DMS53 (cell line): ENCODE measurements at regions not wholly inside any gene's neighbourhood (a gene's known extent, or its start where the extent isn't known, plus 50 kb on each side); places are given as distances from the start of the nearest gene placed in this dataset.

Experiments used
- DNase-seq: peaks from one replicate; lab custom pipeline; 2025; lab: John Stamatoyannopoulos, UW

DNA sequence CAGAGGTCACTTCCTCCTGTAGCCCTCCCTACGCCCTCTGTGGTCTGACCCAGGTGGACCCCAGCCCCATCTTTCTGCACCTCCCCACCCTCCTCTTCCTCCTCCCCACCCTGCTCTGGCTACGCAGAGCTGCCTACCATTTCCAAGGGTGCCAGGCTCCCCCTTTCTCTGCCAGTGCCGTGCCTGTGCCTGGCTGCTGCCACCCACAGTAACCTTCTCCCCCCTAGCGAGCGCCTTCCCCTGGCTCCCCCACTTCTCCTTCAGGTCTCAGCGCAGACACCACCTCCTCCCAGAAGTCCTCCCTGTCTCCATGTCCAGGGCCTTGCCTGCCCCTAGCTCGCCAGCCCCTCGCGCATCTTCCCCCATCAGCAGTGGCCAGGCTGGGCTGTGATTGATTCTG is 471.5 kb downstream of the PTPRU start:
- DNase-seq = no peak

DNA sequence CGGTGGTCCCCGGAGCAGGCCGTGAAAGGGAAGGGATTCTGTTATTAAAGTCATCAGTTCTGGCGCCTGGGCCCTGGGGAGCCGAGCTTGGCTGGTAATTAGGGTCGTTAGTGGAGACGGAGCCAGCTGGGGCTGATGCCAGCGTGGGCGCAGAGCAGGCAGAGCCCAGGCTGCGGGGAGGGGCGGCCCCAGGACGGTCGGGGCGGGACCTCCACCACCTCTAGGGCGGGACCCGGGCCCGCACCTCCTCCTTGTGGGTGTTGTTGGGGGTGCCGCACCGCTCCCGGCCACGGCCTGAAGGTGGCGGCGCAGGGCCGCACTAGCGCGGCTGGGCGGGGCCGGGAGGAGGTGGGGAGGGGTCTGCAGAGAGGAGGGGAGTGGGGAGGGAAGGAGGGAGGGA is 470.6 kb downstream of the PTPRU start:
- DNase-seq = no peak

DNA sequence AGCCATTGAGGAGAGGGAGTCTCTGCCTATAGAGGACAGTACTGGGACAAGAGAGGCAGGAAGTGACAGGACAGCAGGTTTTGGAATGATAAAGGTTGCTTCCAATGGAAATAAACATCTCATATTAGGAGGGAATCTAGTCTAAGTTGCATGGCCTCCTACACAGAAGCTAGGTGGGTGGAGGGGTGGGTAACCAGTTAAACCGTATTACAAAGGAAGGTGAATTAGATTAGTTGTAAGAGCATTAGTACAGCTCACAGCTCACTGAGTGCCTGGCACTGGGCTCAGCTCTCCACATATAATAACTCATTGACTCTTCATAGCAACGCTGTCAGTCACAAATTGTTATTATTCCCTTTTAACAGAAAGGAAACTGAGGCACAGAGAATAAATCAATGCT is 468.1 kb downstream of the PTPRU start:
- no peak for DNase-seq

DNA sequence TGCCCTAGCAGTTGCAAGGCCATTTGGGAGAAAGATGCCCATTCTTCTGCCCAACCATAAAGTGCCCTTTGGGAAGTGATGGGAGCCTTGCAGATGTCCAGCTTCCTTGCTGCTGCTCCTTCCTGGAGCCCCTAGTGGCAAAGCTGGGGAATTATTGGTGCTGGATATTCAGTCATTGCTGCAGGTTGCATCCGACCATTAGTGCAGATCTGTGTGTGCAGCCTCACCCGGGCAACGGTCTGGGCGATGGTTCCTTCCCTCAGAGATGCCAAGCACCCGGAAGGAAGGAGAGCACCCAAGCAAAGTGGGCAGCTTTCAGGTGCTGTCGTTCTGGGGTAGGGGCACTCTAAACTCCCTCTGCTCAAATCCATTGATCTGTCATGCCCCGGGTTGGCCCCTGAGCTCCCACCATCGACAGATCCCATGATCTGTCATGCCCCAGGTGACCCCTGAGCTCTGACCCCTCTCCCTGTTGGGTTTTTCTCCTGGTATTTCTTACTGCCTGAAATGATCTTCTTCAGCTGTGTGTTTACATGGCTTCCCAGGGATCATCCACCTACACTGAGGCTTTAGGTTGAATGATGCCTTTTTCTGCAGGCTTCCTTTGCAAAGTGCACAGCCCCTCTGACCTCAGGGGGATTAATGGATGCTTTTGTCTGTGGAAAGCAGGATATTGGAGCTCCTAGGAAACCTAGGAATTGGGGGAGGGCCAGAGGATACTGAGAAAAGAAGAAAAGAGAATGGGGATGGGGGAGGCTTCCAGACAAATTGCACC is 467.5 kb downstream of the PTPRU start:
- DNase-seq = peak; percentile 52

DNA sequence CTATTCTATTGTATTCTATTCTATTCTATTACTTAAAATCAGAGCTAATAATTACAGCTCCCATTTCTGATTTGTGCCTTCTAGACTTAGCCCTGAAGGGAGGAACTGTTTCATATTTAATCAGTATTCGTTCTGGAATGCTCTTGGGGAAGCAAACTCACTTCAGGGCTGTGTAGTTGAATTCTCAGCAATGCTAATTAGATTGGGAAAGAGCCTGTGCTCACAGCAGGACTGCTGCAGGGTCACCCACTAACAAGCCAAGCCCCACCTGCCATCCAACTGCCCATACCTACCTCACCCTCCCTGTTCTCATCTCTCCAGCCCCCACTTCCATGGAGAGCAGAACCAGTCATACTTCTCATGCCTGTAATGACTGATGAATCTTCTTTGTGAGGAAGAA is 464.2 kb downstream of the PTPRU start:
- DNase-seq = no peak

DNA sequence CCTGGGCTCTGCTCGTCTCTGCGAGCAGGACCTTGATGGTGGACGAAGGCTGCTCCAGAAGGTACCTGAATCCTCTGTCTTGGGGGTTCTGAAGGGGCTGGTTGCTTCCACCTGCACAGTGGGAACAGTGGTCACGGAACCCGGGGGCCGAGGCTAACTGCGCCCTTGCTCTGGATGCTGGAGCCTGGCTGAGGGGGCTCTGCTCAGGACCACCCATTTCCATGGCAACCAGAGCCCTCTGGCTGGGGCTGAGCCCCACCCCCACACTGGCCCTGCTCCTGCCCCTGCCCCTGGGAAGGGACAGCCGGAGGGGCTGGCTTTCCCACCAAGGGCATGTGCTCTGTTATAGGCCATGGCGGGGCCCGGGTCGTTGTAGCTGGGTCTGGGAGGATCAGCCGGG is 462.3 kb downstream of the PTPRU start:
- DNase-seq = no peak

DNA sequence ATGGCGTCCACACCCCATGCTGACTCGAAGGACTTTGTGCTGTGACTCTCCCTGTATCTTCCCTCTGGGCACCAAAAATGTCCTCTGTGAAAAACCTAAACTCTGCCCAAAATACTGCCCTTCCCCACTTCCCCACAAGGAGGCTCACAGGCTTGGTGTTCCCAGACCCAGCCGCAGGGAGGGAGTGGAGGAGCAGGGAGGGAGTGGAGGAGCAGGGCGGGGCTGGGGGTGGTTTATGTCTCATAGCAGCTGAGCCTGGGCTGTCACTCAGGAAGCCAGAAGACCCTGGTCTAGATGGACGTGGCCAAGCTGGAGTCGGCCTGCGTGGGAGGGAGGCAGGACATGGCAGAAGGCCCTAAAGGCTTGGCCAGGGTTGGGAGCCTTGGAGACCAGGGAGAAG is 461.7 kb downstream of the PTPRU start:
- DNase-seq = peak; percentile 11

DNA sequence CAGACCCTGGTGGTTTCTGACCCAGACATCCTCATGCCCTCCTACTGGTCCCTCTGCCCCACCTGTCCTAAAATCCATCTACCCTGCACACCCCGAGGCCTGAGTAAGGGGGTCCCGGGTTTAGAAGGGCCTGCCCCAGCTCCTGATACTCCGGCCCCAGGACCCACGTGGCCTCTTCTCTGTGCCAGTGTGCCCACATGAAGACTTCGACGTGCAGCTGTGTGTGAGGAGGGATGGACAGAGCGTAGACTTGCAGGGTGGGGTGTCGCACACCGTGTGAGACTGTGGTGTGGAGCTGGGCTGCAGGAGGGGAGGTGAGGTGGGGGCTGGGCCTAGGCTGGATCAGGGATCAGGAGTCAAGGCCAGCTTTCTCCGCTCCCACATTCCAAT is 461.1 kb downstream of the PTPRU start:
- no peak for DNase-seq

DNA sequence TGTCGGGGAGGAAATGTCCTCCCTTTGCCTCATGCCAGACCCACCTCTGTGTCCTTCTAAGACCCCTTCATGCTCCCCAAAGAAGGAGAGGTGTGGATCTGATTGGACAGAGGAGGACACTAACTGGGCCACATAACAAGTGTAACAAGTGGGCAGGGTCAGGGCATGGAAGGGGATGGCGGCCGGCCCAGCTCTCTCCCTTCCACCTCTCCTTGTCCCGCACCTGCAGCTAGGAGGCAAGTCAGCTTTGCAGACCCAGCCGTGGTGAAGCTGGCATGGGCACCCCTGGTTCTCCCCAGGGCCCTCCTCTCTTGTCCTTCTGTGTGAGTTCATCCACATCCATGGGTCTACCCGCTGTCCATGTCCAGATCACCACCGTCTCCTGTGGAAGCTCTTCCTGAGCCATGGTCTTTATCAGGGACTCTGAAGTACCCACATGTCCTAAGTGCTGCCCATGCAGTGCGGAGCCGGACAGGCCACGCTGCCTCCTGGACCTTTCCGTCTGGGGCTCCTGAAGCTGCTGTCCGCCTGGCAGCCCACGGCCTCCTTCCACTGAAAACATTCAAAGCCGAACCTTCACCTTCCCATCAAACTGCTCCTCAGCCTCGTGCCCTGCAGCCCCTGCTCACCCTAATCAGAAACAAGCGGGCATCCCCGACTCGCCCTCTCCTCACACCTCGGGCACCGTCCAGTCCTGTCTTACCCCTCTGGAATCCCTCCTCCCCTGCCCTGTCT is 460.5 kb downstream of the PTPRU start:
- no peak for DNase-seq

DNA sequence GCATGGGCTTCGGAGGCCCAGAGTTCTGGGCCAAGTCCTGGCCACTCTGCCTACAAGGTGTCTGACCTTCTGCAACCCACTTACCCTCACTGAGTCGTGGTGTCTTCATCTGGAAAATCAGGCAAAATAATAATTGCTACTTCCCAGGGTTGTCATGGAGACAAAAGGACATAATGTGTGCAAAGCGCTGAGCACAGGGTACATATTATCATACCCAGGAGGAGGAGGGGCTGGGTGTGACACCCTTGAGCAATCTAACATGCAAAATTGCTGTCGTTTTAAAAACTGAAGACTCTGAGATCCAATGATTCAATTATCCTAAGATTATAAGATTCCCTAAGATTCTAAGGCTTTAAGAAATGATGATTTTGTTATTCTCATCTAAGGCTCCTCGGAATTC is 459.5 kb downstream of the PTPRU start:
- DNase-seq = no peak

DNA sequence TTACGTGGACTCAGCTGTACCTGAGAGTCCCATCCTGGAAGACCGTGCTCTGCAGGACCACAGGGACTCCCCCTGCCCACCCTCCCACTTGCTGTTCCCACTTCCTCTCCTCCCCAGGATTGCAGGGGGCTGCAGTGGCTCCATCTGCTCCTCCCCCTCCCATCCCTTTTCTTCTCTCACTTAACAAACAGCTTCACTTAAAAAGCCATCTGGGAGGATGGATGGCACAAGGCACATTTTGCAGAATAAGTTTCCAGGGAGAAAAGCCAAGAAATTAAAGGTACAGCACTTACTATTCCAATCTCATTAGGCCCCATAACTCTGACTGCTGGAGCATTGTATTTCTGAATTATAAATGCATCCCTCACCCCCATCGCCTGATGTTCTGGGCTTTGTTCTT is 458.7 kb downstream of the PTPRU start:
- no peak for DNase-seq

DNA sequence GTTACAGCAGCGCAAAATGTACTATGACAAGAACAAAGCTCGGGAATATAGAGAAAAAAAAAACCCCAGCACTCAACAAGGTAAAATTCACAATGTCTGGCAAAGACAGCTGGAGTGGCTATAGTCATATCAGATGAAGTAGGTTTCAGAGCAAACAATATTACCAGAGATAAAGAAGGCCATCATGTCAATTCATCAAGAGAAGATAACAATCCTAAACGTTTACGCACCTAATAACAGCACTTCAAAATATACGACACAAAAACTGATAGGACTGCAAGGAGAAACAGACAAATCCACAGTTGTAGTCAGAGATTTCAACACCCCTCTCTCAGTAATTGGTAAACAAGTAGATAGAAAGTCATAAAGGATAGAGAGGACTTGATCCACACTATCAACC is 455.2 kb downstream of the PTPRU start:
- no peak for DNase-seq

DNA sequence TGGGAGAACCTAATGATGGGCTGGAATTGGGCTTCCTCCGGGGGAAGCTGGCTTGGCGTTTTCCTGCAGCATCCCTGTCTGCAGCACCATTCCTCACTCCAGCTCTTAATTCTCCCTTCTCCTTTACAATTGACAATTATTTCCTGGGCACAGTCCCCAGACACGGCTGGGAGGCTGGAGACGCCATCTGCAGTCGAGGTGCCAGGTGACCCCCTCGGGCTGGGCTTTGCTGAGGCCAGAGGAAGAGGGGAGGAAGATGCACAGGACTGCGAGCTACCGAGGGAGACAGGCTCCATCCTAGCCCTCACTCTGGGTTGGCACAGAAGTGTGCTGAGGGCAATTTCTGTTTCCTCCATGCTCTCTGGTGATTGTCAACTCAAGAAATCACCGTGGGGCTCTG is 453.8 kb downstream of the PTPRU start:
- no peak for DNase-seq

DNA sequence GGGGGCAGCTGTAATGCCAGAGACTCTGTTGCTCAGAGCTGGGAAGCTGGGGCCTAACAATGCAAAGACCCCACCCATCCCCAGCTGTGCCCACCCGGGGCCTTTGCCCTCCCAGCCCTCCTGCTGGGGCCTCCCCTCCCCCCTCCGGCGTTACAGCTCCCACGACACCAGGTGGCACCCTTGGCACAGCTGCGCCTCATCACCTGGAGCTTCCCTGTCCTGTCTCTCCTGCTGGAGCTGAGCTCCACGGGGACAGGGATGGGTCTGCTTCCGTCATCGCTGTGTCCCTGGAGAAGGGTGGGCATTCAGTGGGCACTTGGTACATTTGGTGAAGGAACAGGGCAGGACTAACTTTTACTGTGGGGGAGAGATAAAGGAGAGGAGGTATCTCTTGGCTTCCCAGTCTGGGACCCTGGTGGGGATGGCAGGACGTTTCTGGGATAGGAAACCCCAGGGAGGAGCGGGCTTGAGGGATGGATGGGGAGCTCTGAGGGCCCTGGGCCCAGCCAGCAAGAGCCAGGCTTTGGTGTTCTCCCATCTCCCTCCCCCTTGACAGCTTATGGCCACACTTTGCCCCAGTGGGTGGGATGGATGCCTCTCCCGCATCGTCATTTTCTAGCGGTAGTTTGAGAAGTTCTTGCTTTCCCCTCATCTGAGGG is 453.2 kb downstream of the PTPRU start:
- DNase-seq = no peak

DNA sequence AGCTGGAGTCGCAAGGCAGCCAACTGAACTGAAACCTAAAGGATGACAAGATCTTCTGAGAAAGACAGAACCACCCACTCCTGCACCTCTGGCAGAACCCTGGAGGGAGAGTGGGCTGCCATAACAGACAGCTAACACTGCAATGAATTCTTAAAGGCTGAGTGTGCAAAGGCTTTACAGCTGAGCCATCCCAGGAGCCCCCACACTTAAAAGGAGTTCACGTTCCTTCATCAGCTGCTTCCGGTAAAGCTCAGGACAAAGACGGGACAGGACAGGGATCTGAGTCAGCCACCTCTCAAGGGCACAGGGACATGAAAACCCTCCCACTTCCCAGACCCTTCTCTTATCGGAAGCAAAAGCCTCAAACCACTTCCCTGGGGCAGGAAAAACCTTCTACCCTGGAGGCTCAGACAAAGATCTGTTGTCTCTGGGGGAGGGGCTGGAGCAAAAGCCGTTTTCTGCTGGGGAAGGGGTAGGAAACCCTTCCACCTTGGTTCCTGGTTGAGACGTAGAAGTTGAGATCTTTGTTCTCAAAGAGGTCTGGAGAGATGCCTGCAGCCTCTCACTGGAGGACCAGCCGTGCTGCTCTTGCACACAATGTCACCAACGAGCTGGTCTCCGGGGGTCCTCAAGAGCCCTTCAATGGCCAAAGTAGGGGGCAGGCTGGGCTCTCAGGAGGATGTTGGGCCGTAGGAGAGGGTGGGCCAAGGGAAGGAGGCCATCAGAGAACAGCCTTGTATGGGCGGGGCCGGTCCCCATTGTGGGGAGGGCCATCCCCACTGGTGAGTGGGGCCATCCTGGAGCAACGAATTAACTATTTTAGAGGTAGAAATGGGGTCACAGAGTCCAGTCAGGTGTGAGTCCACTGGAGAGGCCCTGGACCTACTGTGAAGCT is 452.4 kb downstream of the PTPRU start:
- no peak for DNase-seq

DNA sequence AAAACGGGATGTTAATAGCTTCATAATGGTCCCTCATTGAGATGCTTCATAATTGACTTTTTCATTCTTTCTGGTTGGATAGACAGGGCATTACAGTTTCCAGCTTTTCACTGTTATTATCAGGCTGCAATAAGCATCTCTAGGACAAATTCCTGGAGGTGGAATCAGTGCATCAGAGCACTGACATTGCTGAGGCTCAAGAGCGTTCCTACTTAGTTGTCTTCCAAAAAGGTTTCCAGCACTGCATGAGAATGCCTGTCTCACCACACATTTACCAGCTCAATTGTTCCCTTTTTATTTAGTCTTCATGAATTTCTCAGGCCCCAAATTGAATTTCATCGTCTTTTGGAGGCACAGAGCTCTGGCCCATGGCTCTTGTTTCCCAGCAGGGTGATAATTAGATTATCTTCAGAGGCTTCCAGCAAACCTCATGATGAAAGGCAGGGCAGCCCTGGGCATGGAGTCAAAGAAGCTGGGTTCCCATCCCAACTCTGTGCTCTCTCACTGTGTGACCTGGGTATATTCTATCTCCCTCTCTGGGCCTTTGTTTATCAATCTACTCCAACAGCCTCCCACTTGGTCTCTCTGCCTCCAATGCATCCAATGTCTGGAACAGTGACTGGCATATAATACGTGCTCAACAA is 451.4 kb downstream of the PTPRU start:
- no peak for DNase-seq

DNA sequence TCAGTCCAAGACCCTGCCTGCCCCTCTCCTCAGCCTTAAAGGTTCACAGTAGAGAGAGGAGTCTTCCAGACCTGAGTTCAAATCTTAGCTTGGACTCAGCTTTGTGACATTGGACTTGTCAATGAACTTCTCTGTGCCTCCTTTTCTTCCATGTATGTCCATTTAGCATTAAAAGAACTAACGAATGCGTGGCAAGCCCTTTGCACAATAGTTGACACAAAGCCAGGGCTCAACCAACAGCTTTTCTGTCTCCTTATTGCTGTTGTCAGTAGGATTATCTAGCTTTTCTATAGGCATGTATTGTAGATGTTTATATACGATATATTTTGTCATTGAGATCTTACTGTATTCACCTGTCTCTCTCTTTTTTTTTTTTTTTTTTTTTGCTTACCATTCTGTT is 450.8 kb downstream of the PTPRU start:
- no peak for DNase-seq

DNA sequence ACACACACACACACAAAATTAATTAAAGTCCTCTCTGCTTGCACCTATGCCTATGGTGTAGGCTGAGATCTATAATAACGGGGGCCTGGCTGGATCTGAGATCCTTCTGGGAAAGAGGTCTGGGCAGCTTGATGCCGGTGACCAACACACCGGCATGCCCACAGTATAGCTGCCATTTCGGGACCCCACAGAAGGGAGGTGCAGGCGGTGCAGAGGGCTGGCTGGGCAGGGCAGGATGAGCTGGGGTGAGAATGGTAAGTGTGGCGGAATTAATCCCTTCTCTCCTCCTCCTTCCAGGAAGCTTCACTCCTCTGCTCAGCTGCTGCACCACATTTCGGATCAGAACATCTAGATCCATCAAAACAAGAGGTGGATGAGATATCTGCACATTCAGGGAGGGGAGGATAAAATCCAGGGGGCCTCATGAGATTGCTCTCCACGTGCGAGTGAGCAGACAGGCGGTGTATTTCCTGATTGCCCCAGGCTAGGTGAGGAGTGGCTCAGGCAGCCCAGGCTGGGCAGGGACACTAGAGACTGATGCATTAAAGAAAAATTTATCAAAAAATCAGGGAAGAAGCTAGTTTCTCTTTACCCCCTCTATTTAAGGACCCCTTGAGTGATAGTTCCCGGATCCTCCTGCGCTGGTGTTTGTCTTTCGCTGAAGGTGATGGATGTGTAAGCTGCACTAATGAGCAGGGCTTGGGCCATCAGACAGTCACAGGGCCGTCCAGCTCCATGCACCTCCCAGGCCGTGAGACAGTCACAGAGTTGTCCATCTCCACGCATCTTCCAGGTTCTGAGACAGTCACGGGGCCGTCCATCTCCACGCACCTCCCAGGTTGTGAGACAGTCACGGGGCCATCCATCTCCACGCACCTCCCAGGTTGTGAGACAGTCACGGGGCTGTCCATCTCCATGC is 449.9 kb downstream of the PTPRU start:
- no peak for DNase-seq

DNA sequence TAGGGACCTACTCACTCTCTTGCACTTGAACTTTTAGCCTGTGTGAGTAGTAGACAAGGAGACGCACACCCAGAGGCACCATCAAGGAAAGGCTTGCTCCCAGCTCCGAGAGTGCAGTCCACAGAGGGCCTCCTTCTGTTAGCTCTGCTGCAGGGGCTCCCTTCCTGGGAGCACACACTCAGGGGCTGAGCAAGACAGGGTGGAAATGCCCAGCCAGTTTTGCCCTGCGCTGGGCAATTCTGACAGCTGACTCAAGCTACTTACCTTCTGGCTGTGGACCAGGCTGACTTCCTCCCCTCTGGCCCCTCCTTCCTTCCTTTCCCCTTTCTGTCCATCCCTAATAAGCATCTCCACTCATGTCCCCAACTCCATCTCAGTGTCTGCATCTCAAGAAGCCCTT is 449.1 kb downstream of the PTPRU start:
- DNase-seq = no peak

DNA sequence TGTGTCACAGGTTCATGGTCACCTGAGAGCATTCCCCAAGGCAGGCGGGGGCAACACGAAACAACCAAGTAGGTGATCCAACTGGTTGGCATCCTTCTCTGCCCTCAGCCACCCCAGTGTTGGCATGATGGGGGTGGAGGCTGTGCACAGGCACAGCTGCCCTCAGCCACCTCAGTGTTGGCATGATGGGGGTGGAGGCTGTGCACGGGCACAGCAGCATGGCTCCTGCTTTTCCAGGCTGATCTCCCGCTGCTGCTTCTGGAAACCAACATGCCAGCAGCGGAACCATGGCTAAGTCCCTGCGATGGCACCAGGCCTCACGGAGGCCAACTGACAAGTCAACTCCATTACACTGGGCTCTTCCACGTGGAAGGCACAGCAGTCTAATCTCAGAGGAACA is 447.8 kb downstream of the PTPRU start:
- DNase-seq = no peak

DNA sequence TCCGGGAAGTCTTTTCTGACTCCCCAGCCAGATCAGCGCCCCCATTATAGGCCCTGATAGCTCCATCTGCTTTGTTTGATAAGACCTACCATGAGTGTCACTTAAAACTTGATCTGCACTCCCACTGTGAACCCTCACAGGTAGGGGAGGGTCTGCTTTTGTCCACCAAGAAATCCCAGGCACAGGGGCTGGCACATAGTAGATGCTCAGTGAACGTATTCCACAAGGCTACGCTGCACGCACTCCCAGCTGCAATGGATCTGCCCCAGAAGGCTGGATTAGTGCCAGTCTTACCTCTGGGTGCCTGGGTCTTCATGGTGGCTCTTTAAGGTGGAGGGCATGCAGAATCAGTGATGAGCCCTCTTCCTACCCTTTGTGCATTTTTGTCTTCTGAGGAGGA is 447.1 kb downstream of the PTPRU start:
- no peak for DNase-seq
